CD4-positive, alpha-beta T cell treated with Interleukin-4 for 1 hour (primary cell): ENCODE measurements at regions not wholly inside any gene's neighbourhood (a gene's known extent, or its start where the extent isn't known, plus 50 kb on each side); places are given as distances from the start of the nearest gene placed in this dataset.

Experiments
- DNase-seq, 2 donors: peaks; one replicate each; pipeline ENCODE4 v3.0.0-alpha.2; 2020 to 2022

DNA sequence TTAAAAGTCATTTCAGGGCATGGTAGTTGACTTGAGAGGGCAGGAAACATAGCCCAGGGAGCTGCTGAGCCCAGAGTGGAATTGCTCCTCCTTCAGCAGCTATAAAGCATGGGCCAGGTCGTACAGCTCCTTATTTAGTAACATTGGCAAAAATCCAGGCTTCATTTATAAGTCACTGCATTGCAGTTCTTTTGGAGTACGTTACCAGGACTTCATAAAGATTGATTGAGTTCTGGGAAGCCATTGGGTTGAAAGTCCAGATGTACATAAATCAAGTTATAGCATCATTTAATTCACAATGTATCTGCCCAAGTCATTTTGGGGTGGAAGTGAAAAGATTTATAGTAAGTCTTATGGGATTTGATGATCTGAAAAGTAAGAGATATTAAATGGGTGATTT is 53.0 kb upstream of the ANKEF1 start:
- DNase-seq = no peak

DNA sequence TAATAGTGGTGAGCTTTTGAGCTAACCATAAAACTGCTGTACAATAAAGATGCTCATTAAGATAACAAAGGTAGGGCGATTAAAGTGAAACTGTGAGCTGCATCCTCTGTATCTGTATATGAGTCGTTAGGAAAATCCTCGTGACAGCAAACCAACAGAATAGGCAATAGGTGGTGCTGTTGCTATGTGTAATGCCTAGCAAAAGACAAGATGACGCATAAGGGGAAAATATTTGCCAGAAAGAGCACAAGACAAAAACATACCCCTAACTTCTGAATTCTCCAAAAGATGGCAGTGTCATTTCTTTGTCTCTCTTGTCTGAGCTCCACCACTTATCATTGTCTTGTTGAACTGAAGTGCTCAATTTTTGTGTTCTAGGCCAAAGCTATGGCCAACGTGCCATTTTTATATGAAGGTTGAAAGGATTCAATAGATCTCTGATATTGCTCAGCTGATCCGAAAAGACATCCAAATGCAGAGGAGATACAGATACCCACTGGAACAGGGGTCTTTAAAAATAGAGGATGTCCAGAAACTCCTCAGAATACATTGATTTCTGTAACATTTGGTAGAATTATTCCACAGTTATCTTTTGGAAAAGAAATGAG is 56.3 kb upstream of the ANKEF1 start:
- peak; percentile 52 to 78 for DNase-seq

DNA sequence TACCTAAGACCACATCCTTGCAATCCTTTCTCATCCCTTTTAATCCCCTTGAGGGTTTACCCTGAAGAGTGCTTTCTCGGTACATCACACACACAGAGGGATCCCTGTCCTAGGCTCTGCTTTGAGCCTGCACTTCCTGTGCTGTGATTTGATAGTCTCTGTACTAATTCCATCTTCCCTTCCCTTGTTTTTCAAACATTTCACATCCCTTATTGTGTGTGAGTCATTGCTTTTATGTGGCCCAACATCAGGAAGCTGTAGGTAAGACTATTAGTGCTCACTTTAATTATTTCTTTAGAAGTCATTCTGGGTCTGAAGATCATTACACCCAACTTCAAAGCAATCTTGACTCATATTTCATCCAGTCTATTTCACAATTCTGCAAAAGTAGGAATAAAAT is 57.2 kb upstream of the ANKEF1 start:
- no peak for DNase-seq

DNA sequence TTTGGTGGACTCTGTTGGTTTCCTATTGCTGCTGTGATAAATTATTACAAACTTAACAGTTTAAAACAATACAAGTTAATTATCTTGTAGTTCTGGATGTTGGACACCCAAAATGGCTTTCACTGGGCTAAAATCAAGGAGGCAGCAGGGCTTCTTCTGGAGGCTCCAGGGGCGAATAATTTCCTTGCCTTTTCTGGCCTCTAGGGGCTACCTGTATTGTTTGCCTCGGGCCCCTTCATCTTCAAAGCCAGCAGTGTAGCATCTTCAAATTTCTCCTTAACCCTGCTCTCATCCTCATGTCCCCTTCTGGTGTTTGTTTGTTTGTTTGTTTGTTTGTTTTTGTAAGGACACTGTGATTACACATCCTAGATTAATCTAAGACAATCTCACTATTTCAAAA is 60.5 kb upstream of the ANKEF1 start:
- DNase-seq = no peak

DNA sequence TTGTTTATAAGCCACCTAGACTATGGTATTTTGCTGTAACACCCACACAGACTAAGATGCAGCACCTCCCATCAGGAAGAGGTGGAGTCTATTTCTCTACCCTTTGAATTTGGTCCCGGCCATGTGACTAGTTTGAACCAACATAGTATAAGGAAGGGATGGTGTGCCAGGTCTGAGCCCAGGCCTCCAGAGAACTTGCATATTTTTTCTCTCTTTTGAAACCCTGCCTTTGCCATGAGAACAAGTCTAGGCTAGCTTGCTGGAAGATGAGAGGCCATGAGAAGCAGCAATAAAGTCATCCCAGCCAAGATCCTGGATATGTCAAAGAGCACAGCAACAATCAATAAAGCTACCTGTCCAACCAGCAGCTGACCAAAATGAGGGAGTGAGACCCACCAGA is 63.0 kb upstream of the ANKEF1 start:
- DNase-seq = no peak

DNA sequence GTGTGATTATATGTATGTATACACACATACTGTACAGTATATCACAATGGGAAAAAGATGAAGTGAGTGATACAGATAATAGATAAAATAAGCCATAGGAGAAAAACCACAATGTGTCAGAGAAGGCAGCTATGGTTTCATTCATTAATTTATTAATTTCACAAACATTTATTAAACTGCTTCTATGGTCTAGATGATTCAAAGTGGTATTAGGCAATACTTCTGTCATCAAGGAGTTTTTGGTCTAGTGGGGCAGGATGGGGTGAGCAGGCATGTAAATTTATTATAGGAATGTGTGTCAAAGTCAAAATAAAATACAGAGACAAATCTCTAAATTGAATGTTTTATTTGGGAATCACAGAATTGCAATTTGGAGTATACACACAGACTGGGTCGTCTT is 65.2 kb upstream of the ANKEF1 start:
- no peak for DNase-seq

DNA sequence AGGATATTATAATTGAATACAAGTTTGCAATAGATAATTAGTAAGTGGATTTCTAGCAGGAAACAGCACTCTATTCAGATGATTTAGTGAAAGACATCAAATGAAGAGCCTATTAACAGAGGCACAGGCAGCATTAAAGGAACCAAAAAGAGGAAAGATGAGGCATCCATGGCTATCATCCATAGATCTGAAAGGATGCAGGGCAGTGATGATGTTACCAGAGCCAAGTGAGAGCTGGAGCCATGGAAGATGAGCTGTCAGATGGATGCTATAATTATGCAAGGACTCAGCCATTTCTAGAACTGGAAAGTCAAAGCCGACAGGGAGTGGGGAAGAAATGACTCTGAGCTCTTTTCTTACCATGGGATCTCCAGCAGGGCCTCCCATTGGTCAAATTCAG is 66.8 kb upstream of the ANKEF1 start:
- no peak for DNase-seq

DNA sequence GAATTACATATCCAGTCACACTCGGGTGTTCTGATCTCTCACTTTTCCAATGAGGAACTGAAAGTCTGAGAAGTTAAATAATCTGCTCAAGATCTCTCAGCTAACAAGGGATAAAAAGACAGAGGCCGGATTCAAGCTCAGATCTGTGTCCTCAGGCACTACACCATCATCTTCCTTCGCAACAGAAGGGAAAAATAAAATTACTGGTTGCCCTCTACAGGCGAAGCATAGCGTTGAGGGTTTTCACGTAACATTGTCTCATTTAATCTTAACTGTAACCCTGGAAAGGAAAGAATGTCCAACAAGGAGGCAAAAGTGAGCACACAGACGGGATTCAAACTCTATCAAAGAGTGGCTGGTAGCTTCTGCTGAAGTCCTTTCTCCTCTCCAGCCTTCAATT is 67.8 kb upstream of the ANKEF1 start:
- no peak for DNase-seq

DNA sequence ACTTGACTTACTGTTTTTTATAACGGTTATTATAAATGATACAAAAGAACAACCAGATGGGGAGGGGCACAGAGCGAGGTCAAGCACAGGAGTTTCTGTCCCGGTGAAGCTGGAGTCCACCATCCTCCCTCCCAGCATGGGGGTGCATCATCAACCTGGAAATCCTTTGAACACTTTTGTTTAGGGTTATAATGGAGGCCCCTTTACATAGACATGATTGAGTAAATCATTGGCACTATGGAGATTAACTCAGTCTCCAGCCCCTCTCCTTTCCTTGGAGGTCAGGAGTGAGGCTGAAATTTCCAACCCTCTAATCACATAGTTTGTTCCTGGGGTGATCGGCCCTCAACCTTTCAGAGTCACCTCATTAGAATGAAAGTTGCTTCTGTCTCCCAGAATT is 71.8 kb upstream of the ANKEF1 start:
- DNase-seq = no peak

DNA sequence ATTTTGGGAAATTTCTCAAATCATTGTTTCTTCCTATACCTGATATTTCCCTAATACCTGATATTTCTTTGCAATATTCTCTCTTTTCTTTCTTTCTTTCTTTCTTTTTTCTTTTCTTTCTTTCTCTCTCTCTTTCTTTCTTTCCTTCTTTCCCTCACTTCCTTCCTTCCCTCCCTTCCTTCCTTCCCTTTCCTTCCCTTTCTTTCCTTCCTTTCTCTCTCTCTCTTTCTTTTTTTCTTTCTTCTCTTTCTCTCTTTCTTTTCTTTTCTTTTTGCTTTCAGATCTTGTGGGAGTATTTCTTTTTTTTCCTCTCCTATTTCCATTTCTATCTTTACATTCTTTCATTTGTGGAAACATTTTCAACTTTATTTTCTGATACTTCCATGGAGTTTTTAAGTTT is 76.1 kb upstream of the ANKEF1 start:
- no peak for DNase-seq

DNA sequence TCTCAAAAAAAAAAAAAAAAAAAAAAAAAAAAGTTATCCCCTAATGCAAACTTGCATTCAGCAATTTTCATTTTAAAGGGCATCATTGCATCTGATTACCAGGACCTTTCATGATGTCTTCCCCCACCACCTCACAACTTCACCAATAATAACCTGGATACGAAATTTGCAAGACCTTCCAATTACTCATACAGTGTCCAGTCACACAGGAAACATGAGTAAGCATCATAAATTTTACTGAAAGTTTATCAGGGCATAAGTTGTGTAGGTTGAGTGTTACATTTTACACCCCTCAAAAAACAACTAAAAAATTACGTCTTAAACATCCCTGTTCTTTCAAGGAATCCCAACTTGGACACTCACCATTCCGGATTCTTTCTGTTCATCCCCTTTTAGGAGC is 79.1 kb upstream of the ANKEF1 start:
- DNase-seq = no peak

DNA sequence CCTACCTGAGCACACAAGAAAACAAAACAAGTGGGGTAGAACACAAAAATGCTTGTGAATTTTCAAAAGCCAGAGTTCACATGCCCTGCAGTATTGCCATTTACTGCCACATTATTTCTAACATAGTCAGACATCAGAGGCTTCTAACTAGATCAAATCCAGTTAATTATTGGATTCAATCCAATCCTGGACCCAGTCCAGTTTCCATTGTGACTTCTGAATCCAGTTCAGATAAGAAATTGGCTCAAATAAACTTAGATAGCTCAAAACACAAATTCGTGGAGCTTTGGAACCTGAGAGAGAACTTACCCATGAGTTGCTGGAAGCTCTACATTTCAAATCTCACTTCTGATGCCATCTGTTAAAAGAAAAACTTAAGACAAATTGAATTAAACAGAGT is 85.2 kb upstream of the ANKEF1 start:
- no peak for DNase-seq

DNA sequence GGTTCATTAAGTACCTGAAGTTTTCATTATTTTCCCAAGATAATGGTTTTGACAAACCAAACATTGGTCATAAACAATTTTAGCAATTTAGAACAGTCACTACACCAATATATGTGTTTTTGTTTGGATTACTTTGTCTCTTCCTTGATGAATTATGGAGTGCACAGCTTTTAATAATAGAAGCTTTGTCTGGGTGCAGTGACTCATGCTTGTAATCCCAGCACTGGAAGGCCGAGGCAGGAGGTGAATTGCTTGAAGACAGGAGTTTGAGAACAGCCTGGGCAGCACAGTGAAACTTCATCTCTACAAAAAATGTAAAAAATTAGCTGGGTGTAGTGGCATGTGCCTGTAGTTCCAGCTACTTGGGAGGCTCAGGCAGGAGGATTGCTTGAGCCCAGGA is 89.4 kb upstream of the ANKEF1 start:
- DNase-seq = no peak

DNA sequence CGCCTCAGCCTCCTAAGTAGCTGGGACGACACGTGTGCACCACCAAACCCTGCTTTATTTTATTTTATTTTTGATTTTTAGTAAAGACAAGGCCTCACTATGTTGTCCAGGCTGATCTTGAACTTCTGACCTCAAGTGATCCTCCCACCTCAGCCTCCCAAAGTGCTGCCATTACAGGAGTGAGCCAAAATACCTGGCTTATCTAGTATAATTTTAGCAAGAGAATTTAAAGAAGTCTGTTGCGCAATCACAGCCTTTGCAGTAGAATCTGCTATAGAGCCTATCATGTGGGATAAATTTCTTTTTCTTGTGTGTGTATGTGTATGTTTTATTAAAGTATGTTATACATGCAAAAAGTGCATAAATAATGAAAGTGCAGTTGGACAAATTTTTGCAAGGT is 92.1 kb upstream of the ANKEF1 start:
- no peak for DNase-seq

DNA sequence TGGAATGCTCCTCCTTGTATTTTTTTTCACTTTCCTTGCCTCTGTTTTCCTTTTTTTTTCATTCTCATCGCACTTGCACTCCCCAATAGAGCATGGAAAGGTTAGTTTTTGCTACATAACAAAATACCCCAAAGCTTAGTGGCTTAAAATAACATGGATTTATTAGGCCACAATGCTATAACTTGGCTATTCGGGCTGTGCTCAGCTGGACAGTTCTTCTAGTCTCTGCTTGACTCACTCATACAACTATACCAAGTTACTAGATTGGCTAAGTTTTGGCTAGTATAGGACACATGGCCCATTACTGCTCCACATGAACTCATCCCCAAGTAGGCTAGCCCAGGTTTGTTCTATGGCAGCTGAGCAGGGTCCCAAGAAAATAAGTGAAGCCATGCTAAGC is 94.5 kb upstream of the ANKEF1 start:
- DNase-seq = no peak

DNA sequence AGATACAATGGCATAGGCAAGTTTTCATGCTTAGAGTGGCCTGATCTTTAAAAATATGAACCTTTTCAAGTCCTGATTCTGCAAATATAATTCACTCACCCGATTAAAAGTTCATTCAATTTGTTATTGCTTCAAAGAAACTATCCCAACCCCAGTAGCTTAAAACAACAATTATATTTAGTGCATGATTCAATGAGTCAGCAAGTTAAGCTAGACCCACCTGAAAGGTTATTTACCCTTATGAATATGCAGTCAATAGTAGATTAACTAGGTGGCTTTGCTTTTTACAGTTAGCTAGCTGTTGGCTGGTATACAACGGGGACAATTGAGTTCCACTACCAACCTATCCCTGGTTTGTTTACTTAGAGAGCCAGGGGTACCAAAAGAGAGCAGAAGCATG is 95.6 kb upstream of the ANKEF1 start:
- DNase-seq = no peak

DNA sequence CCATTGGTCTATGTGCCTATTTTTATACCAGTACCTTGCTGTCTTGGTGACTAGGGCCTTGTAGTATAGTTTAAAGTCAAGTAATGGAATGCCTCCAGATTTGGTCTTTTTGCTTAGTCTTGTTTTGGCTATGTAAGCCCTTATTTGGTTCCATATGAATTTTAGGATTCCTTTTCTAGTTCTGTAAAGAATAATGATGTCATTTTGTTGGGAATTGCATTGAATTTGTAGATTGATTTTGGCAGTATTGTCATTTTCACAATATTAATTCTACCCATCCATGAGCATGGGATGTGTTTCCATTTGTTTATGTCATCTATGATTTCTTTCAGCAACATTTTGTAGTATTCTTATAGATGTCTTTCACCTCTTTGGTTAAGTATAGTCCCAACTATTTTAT is 96.4 kb upstream of the PAK5 start:
- DNase-seq = no peak

DNA sequence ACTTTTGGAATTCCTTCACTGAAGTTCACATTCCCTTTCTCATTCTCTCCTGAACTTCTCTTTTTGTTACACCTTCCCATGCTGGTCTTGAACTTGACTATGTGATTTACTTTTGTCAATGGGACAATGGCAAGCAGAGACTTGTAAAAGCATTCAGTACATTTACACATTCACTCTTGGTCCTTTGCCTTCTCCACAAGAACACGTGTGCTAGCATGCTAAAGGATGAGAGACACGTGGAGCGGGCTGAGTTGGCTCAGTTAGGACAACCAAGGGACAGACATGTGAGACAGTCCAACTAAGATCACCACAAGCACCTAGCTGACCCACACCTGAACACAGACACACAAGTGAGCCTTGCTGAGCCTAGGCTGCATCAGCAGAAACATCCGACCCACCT is 91.3 kb upstream of the PAK5 start:
- no peak for DNase-seq

DNA sequence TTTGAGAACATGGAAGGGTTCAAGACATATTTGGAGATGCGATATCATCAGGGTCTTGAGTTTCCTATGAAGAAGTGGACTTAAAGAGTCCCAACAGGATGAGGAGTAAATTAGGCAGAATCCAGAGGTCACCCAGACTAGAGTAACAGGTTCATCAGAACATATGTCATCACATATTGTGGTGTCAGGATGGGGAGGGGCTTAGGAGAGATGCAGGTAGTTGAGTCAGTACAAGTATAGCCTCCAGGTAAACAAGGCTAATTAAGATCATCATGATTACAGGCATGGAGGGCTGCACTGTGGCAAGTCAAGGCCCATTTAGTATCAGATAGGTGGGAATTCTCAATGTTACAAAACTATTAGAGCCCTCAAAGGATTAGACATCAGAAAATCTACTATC is 90.1 kb upstream of the PAK5 start:
- DNase-seq = no peak

DNA sequence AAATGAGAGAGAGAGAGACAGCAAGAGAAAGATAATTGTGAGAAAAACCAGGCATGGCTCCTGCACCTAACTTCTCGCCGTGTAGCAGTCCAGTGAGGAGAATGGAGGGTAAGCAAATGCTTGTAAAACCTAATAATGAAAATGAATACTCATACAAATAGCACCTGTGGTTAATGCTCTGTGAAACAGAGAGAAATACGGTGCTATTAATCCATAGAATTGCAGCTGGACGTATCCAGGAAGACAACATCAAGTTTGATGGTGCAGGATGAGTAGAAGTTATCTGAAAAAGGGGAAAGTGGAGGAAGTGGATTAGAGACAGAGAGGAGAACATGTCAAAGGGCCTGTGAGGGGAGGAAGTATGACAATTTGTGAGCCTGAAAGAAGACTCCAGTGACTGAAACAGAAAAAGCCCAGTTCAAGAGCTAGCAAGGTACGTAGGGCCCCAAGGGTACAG is 89.4 kb upstream of the PAK5 start:
- no peak for DNase-seq

DNA sequence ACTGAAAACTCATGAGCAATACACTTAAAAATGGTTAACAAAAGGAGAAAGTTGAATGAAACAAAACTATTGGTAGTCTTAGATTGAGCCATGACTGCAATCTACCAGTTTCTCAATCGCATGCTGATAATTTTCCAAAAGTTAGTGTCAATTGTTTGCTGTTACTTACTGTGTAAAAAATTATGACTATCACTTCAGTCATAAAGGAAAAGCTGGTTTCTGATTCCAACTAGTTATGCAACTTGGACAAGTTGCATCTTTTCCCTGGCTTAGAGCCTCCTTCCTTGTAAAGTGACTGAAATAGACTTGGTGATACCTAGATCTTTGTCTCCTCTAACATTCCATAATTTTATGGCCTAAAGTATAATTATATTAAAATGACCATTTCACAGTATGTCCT is 88.3 kb upstream of the PAK5 start:
- no peak for DNase-seq

DNA sequence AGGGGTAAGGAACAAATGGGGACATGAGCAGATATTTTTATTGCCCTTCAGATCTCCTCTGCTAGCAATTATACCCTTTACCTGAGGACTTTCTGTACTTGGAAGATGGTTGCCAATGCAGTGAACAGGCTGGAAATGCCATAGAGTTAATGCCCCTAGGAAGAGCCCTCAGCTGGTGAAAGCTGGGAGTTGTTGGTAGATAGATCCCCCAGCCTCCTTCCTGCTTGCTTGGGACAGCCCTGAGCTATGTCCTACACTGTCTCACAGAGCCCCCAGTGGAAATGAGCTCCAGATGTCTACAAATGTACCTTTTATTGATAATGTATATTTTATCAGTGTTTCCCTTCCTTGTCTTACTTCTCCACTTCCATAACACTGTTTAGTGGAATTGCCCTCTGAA is 87.6 kb upstream of the PAK5 start:
- DNase-seq = no peak

DNA sequence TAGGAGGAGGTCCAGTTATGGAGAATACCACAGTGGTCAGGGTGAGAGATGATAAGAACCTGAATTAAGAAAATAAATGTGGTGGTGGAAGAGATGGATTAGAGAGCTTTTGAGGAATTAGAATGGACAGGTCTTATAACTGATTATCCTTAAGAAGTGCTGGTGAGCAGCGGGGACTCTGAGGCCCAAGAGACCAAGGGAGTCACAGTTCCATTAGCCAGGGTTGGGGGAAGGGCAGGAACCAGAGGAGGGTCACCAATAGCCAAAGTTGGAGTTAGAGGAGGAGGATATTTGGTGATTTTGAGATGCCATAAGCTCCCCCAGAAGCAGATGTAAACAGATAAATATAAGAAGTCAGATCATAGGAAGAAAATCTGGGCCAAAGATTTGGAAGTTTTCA is 87.1 kb upstream of the PAK5 start:
- DNase-seq = no peak

DNA sequence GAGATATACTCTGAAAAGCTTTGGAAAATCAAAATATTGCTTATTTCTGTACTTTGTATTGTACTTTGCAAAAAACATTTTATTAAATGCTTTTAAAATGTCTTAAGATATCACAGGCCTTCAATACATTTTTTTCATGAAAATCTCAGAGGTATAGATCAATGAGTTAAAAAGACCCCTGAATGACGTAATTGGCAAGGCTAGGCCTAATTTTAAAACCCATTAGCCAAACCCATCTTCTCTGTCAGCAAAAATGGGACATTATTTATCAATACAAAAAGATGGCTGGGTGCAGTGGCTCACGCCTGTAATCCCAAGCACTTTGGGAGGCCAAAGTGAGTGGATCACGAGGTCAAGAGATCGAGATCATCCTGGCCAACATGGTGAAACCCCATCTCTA is 84.8 kb upstream of the PAK5 start:
- DNase-seq = no peak

DNA sequence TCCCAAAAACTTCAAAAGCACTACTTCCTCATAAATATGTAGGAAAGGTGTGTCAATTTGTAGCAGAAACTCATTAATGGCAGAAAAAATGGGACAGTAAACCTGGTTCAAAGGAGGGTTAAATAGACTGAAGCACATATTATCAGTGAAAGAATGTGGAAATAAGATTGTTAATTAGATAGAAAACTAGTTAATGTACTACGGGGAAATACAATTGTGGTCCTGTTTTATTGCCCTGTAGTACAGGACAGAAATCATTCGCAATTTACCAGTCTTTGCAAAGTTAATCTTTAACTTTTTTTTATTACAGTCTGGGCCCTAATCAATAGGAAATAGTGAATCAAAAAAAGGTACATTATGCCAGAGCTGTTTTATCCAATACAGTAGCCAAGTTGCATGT is 82.0 kb upstream of the PAK5 start:
- DNase-seq = no peak
